ENCODE measurements at regions not wholly inside any gene's neighbourhood (a gene's known extent, or its start where the extent isn't known, plus 50 kb on each side); places are given as distances from the start of the nearest gene placed in this dataset.

DNA sequence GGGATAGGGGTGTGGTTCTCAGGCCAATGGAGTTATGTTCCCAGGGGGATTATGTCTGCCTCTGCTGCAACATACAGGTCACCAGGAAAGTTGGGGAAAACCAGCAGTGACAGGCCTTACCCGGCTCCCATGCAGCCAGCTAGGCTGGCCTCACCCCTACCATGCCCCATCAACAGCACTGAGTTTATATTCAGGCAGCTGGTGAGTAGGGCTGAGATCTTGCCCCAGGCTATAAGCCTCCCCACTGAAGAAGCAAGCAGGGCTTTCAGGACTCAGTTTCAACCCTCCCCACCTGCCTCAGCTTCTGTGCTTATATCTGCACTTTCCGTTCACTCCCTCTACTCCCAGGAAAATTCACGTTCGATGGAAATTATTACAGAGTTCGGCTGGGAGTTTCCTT is 122.4 kb upstream of the PGRMC2 start:
- Histone ChIP-seq H2BK15ac (ENCODE audit: low read depth, low read length) (no peak overlapping the region), H2BK5ac (ENCODE audit: low read depth, low read length, poor library complexity, severe bottlenecking) (no peak overlapping the region), H3K4me2 (ENCODE audit: low read depth, low read length) (no peak overlapping the region), H3K27me3 (ENCODE audit: control insufficient read depth, insufficient read depth, low read length) (no peaks in the 10 kb centered on the region), H3K18ac (ENCODE audit: low read depth, low read length) (no peak overlapping the region), H3K9me3 (ENCODE audit: control insufficient read depth, insufficient read depth, low read length) (no peaks in the 10 kb centered on the region), H4K8ac (ENCODE audit: low read depth in 2 of 2, low read length in 2 of 2) (no peak overlapping the region), H3K9me1 (ENCODE audit: insufficient read depth, low read length) (no peaks in the 10 kb centered on the region), H3K4ac (ENCODE audit: low read depth, low read length) (no peak overlapping the region), H3K56ac (ENCODE audit: extremely low read depth, insufficient read depth, low read length) (no peak overlapping the region), H3K79me1 (ENCODE audit: low read depth in 1 of 2, low read length in 2 of 2) (no peaks in the 10 kb centered on the region), H2AK5ac (ENCODE audit: low read depth, low read length) (no peak overlapping the region), H3K4me3 (ENCODE audit: insufficient read depth, low read depth, low read length) (no peak overlapping the region), H4K20me1 (ENCODE audit: insufficient read depth, low read length) (no peaks in the 10 kb centered on the region), H2BK120ac (ENCODE audit: low read depth, low read length) (no peak overlapping the region), H3K9ac (ENCODE audit: low read depth, low read length) (no peak overlapping the region), H2BK20ac (ENCODE audit: low read depth, low read length) (no peak overlapping the region), H2AFZ (replicated peaks; ENCODE audit: low read length, poor library complexity) (no peak overlapping the region), H3K4me1 (ENCODE audit: control insufficient read depth, insufficient read depth, low read length) (no peaks in the 10 kb centered on the region), H3K27ac (ENCODE audit: insufficient read depth, low read length) (no peak overlapping the region), H2AK9ac (replicated peaks; ENCODE audit: low read depth, low read length, poor library complexity) (no peak overlapping the region), H3K36me3 (ENCODE audit: control insufficient read depth, insufficient read depth, low read length) (no peaks in the 10 kb centered on the region), H3K23ac (ENCODE audit: low read depth, low read length) (no peak overlapping the region), H4K5ac (ENCODE audit: low read depth, low read length) (no peak overlapping the region), H3K14ac (replicated peaks; ENCODE audit: low read depth, low read length) (no peak overlapping the region; the same call in 1 of the 2 replicates), H4K91ac (ENCODE audit: insufficient read depth, low read depth, low read length) (no peak overlapping the region)
- ChIA-PET POLR2A (ENCODE audit: unreplicated experiment) (no interaction called here), CTCF (no interaction called here)
- dilution Hi-C loops (cut with HindIII; ENCODE audit: low sequenced_read_pairs, unreplicated experiment) (no loop called here), in situ Hi-C loops (cut with MboI; ENCODE audit: low sequenced_read_pairs) (no loop called here), intact Hi-C loops (cut with micrococcal nuclease) (no loop called here)
- no peak for TF ChIP-seq RFX5 (IDR thresholded peaks at IDR 0.05; ENCODE audit: low read depth, low read length)
- no peak for TF ChIP-seq MXI1 (IDR thresholded peaks at IDR 0.05; ENCODE audit: borderline replicate concordance, low read depth, low read length)
- no peak for TF ChIP-seq POLR2A (IDR thresholded peaks at IDR 0.05; ENCODE audit: low read depth, low read length)
- TF ChIP-seq, protein P1, sequence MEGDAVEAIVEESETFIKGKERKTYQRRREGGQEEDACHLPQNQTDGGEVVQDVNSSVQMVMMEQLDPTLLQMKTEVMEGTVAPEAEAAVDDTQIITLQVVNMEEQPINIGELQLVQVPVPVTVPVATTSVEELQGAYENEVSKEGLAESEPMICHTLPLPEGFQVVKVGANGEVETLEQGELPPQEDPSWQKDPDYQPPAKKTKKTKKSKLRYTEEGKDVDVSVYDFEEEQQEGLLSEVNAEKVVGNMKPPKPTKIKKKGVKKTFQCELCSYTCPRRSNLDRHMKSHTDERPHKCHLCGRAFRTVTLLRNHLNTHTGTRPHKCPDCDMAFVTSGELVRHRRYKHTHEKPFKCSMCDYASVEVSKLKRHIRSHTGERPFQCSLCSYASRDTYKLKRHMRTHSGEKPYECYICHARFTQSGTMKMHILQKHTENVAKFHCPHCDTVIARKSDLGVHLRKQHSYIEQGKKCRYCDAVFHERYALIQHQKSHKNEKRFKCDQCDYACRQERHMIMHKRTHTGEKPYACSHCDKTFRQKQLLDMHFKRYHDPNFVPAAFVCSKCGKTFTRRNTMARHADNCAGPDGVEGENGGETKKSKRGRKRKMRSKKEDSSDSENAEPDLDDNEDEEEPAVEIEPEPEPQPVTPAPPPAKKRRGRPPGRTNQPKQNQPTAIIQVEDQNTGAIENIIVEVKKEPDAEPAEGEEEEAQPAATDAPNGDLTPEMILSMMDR (conservative IDR thresholded peaks at IDR 0.05; ENCODE audit: low read depth, low read length): no peak
- no peak for TF ChIP-seq RAD21 (IDR thresholded peaks at IDR 0.05; ENCODE audit: low read length)
- no peak for TF ChIP-seq MAFK (IDR thresholded peaks at IDR 0.05; ENCODE audit: low read depth, low read length)
- TF ChIP-seq FOS (IDR thresholded peaks at IDR 0.05; ENCODE audit: low read depth, low read length): no peak
- no peak for TF ChIP-seq MAZ (IDR thresholded peaks at IDR 0.05; ENCODE audit: borderline replicate concordance, low read depth, low read length)
- TF ChIP-seq, protein P2, sequence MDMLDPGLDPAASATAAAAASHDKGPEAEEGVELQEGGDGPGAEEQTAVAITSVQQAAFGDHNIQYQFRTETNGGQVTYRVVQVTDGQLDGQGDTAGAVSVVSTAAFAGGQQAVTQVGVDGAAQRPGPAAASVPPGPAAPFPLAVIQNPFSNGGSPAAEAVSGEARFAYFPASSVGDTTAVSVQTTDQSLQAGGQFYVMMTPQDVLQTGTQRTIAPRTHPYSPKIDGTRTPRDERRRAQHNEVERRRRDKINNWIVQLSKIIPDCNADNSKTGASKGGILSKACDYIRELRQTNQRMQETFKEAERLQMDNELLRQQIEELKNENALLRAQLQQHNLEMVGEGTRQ (IDR thresholded peaks at IDR 0.05; ENCODE audit: low read depth, low read length): no peak
- TF ChIP-seq CEBPB (IDR thresholded peaks at IDR 0.05; ENCODE audit: low read depth, low read length): no peak
- no peak for TF ChIP-seq CHD1 (IDR thresholded peaks at IDR 0.05; ENCODE audit: low read depth, low read length)
- TF ChIP-seq SMC3 (IDR thresholded peaks at IDR 0.05; ENCODE audit: low read depth, low read length): no peak
- TF ChIP-seq NFE2L2 (IDR thresholded peaks at IDR 0.05; ENCODE audit: low read depth, low read length): no peak
- TF ChIP-seq, protein P3, sequence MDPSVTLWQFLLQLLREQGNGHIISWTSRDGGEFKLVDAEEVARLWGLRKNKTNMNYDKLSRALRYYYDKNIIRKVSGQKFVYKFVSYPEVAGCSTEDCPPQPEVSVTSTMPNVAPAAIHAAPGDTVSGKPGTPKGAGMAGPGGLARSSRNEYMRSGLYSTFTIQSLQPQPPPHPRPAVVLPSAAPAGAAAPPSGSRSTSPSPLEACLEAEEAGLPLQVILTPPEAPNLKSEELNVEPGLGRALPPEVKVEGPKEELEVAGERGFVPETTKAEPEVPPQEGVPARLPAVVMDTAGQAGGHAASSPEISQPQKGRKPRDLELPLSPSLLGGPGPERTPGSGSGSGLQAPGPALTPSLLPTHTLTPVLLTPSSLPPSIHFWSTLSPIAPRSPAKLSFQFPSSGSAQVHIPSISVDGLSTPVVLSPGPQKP (IDR thresholded peaks at IDR 0.05; ENCODE audit: borderline replicate concordance, low read depth, low read length): no peak
- no peak for TF ChIP-seq RCOR1 (IDR thresholded peaks at IDR 0.05; ENCODE audit: insufficient replicate concordance, low read length)
- no peak for TF ChIP-seq BHLHE40 (IDR thresholded peaks at IDR 0.05; ENCODE audit: low read depth, low read length)
- no peak for DNase-seq
- WGBS, 2 experiments (ENCODE audit: extremely low coverage in 2 of 2, insufficient read length in 1 of 2): 74% methylated on average over 4 of the region's 5 CpGs; no CpG with 5 or more reads in 1 of the 2 experiments
- BruUV-seq (replicated peaks): no TSS peak
- ATAC-seq (ENCODE audit: low read depth): no peak

Data from IMR-90 (cell line).